SK-N-MC (cell line): ENCODE measurements at regions not wholly inside any gene's neighbourhood (a gene's known extent, or its start where the extent isn't known, plus 50 kb on each side); places are given as distances from the start of the nearest gene placed in this dataset.

ENCODE experiments used
- EZH2 ChIP-seq: fragments of 200-600 bp; sonication (generic); IDR thresholded peaks from one replicate; pipeline ENCODE4 v1.6.1; 2017; ENCODE audit warnings: antibody characterized with exemption
- POLR2AphosphoS5 ChIP-seq: IDR thresholded peaks from 2 replicates; pipeline ENCODE4 v1.6.1; 2012; ENCODE audit warnings: mild to moderate bottlenecking, low read depth, low read length, borderline replicate concordance

- TF ChIP-seq EZH2 (no peak), POLR2AphosphoS5 (no peak)
Observed at GRCh38 chr16:86458149-86458777, 52.1 kb upstream of the FOXF1 start.
